ENCODE measurements at regions not wholly inside any gene's neighbourhood (a gene's known extent, or its start where the extent isn't known, plus 50 kb on each side); places are given as distances from the start of the nearest gene placed in this dataset.

GRCh38 chr5:109487753-109488420 is 78.1 kb upstream of the PJA2 start:
- no peak overlapping the region for H3K27ac Mint-ChIP-seq
- intact Hi-C loops (cut with micrococcal nuclease): no loop called here

GRCh38 chr5:109486200-109486804 is 76.5 kb upstream of the PJA2 start:
- no peaks in the 10 kb centered on the region for H3K9me3 Mint-ChIP-seq
- no peaks in the 10 kb centered on the region for H3K4me1 Mint-ChIP-seq
- H3K4me3 Mint-ChIP-seq: no peak overlapping the region
- no peaks in the 10 kb centered on the region for H3K36me3 Mint-ChIP-seq (ENCODE audit: low read depth)
- intact Hi-C loops (cut with micrococcal nuclease): no loop called here
- H3K27me3 Mint-ChIP-seq: peaks cover 3% of the 10 kb centered on the region
- no peak overlapping the region for H3K27ac Mint-ChIP-seq
- DNase-seq: no peak

More at GRCh38 chr5:109487753-109488420, 78.1 kb upstream of the PJA2 start:
- no peaks in the 10 kb centered on the region for H3K9me3 Mint-ChIP-seq
- H3K36me3 Mint-ChIP-seq (ENCODE audit: low read depth): no peaks in the 10 kb centered on the region
- no peaks in the 10 kb centered on the region for H3K4me1 Mint-ChIP-seq
- no peak for DNase-seq
- H3K4me3 Mint-ChIP-seq: no peak overlapping the region
- peaks cover 3% of the 10 kb centered on the region for H3K27me3 Mint-ChIP-seq

- H3K36me3 Mint-ChIP-seq (ENCODE audit: low read depth): no peaks in the 10 kb centered on the region
- no peak for DNase-seq
- no peaks in the 10 kb centered on the region for H3K27me3 Mint-ChIP-seq
- H3K9me3 Mint-ChIP-seq: no peaks in the 10 kb centered on the region
- H3K4me1 Mint-ChIP-seq: no peaks in the 10 kb centered on the region
- intact Hi-C loops (cut with micrococcal nuclease): no loop called here
- H3K27ac Mint-ChIP-seq: no peak overlapping the region
- no peak overlapping the region for H3K4me3 Mint-ChIP-seq
These were observed 75.3 kb upstream of the PJA2 start for GRCh38 chr5:109485030-109485429.

- intact Hi-C loops (cut with micrococcal nuclease): no loop called here
- H3K4me3 Mint-ChIP-seq: no peak overlapping the region
- no peak overlapping the region for H3K27ac Mint-ChIP-seq
- no peaks in the 10 kb centered on the region for H3K4me1 Mint-ChIP-seq
- no peak for DNase-seq
- H3K9me3 Mint-ChIP-seq: no peaks in the 10 kb centered on the region
- H3K36me3 Mint-ChIP-seq (ENCODE audit: low read depth): no peaks in the 10 kb centered on the region
- H3K27me3 Mint-ChIP-seq: no peaks in the 10 kb centered on the region
These were observed 74.8 kb upstream of the PJA2 start for GRCh38 chr5:109484597-109484996.

GRCh38 chr5:109483395-109483971 is 73.7 kb upstream of the PJA2 start:
- DNase-seq: no peak
- Mint-ChIP-seq H3K4me1 (no peaks in the 10 kb centered on the region), H3K27ac (no peak overlapping the region), H3K27me3 (no peaks in the 10 kb centered on the region), H3K36me3 (ENCODE audit: low read depth) (no peaks in the 10 kb centered on the region), H3K9me3 (no peaks in the 10 kb centered on the region), H3K4me3 (no peak overlapping the region)
- intact Hi-C loops (cut with micrococcal nuclease): no loop called here

GRCh38 chr5:109482748-109483147 is 73.0 kb upstream of the PJA2 start:
- H3K4me3 Mint-ChIP-seq: no peak overlapping the region
- no peaks in the 10 kb centered on the region for H3K4me1 Mint-ChIP-seq
- no peak overlapping the region for H3K27ac Mint-ChIP-seq
- H3K36me3 Mint-ChIP-seq (ENCODE audit: low read depth): no peaks in the 10 kb centered on the region
- no peaks in the 10 kb centered on the region for H3K27me3 Mint-ChIP-seq
- intact Hi-C loops (cut with micrococcal nuclease): no loop called here
- no peaks in the 10 kb centered on the region for H3K9me3 Mint-ChIP-seq
- DNase-seq: no peak

- no peaks in the 10 kb centered on the region for H3K36me3 Mint-ChIP-seq (ENCODE audit: low read depth)
- no peaks in the 10 kb centered on the region for H3K4me1 Mint-ChIP-seq
- no peak overlapping the region for H3K27ac Mint-ChIP-seq
- peaks cover 4% of the 10 kb centered on the region for H3K27me3 Mint-ChIP-seq
- DNase-seq: no peak
- H3K4me3 Mint-ChIP-seq: no peak overlapping the region
- no peaks in the 10 kb centered on the region for H3K9me3 Mint-ChIP-seq
- intact Hi-C loops (cut with micrococcal nuclease): loop anchor here (10.0 kb wide), 1 partner anchor 955 kb away; no protein-coding TSS in a partner anchor
These were observed 69.6 kb upstream of the PJA2 start for GRCh38 chr5:109479260-109479860.

- intact Hi-C loops (cut with micrococcal nuclease): loop anchor here (10.0 kb wide), 1 partner anchor 954 kb away; no protein-coding TSS in a partner anchor
- no peak for DNase-seq
- Mint-ChIP-seq H3K27me3 (peaks cover 7% of the 10 kb centered on the region), H3K27ac (no peak overlapping the region), H3K4me3 (no peak overlapping the region), H3K36me3 (ENCODE audit: low read depth) (no peaks in the 10 kb centered on the region), H3K4me1 (no peaks in the 10 kb centered on the region), H3K9me3 (no peaks in the 10 kb centered on the region)
These were observed 69.1 kb upstream of the PJA2 start for GRCh38 chr5:109478830-109479229.

GRCh38 chr5:109476292-109476691 is 66.5 kb upstream of the PJA2 start:
- H3K4me1 Mint-ChIP-seq: no peaks in the 10 kb centered on the region
- peaks cover 11% of the 10 kb centered on the region for H3K27me3 Mint-ChIP-seq
- intact Hi-C loops (cut with micrococcal nuclease): loop anchor here (10.0 kb wide), 1 partner anchor 951 kb away; no protein-coding TSS in a partner anchor
- no peaks in the 10 kb centered on the region for H3K9me3 Mint-ChIP-seq
- H3K27ac Mint-ChIP-seq: no peak overlapping the region
- H3K4me3 Mint-ChIP-seq: no peak overlapping the region
- DNase-seq: no peak
- H3K36me3 Mint-ChIP-seq (ENCODE audit: low read depth): no peaks in the 10 kb centered on the region

- H3K27me3 Mint-ChIP-seq: peaks cover 15% of the 10 kb centered on the region
- no peak overlapping the region for H3K4me3 Mint-ChIP-seq
- H3K27ac Mint-ChIP-seq: no peak overlapping the region
- intact Hi-C loops (cut with micrococcal nuclease): loop anchor here (10.0 kb wide), 2 partner anchors 825 to 945 kb away; no protein-coding TSS in a partner anchor
- DNase-seq: no peak
- H3K9me3 Mint-ChIP-seq: no peaks in the 10 kb centered on the region
- no peaks in the 10 kb centered on the region for H3K4me1 Mint-ChIP-seq
- H3K36me3 Mint-ChIP-seq (ENCODE audit: low read depth): no peaks in the 10 kb centered on the region
These were observed 60.3 kb upstream of the PJA2 start for GRCh38 chr5:109469896-109470662.

GRCh38 chr5:109468737-109469420 is 59.1 kb upstream of the PJA2 start:
- H3K27me3 Mint-ChIP-seq: peaks cover 13% of the 10 kb centered on the region
- intact Hi-C loops (cut with micrococcal nuclease): loop anchor here (10.0 kb wide), 1 partner anchor 824 kb away; no protein-coding TSS in a partner anchor

GRCh38 chr5:109468288-109468676 is 58.5 kb upstream of the PJA2 start:
- Mint-ChIP-seq H3K4me1 (no peaks in the 10 kb centered on the region), H3K27me3 (peaks cover 13% of the 10 kb centered on the region)
- intact Hi-C loops (cut with micrococcal nuclease): loop anchor here (10.0 kb wide), 1 partner anchor 823 kb away; no protein-coding TSS in a partner anchor

More at GRCh38 chr5:109468737-109469420, 59.1 kb upstream of the PJA2 start:
- peak; percentile 87 for DNase-seq
- Mint-ChIP-seq H3K4me3 (no peak overlapping the region), H3K27ac (no peak overlapping the region), H3K4me1 (no peaks in the 10 kb centered on the region), H3K36me3 (ENCODE audit: low read depth) (no peaks in the 10 kb centered on the region), H3K9me3 (no peaks in the 10 kb centered on the region)

GRCh38 chr5:109467058-109467457 is 57.3 kb upstream of the PJA2 start:
- intact Hi-C loops (cut with micrococcal nuclease): loop anchor here (10.0 kb wide), 1 partner anchor 822 kb away; no protein-coding TSS in a partner anchor
- no peaks in the 10 kb centered on the region for H3K36me3 Mint-ChIP-seq (ENCODE audit: low read depth)
- peaks cover 11% of the 10 kb centered on the region for H3K27me3 Mint-ChIP-seq
- H3K4me1 Mint-ChIP-seq: no peaks in the 10 kb centered on the region
- no peaks in the 10 kb centered on the region for H3K9me3 Mint-ChIP-seq
- H3K4me3 Mint-ChIP-seq: no peak overlapping the region
- no peak for DNase-seq
- no peak overlapping the region for H3K27ac Mint-ChIP-seq

More at GRCh38 chr5:109468288-109468676, 58.5 kb upstream of the PJA2 start:
- Mint-ChIP-seq H3K9me3 (no peaks in the 10 kb centered on the region), H3K27ac (no peak overlapping the region), H3K36me3 (ENCODE audit: low read depth) (no peaks in the 10 kb centered on the region), H3K4me3 (no peak overlapping the region)
- no peak for DNase-seq

Measured in activated CD4-positive, alpha-beta T cell treated with anti-CD3 and anti-CD28 coated beads, Interleukin-2, amount 10 ng/mL, durations not matched to agents 24 days and 14 days (primary cell).